GM10266 (cell line): ENCODE measurements at regions not wholly inside any gene's neighbourhood (a gene's known extent, or its start where the extent isn't known, plus 50 kb on each side); places are given as distances from the start of the nearest gene placed in this dataset.
"Not testable (repeated sequence)": the region's sequence is repeated elsewhere in the genome, so short reads cannot be mapped to it uniquely, and the experiment has no call there.

Source experiments
- DNase-seq: peaks from one replicate; pipeline ENCODE4 v3.0.0; 2012; ENCODE audit errors: extremely low spot score
- TF ChIP-seq, protein P1 (sequence below): IDR thresholded peaks from 2 replicates; pipeline ENCODE4 v1.5.1; 2012; ENCODE audit warnings: mild to moderate bottlenecking, low read depth; ENCODE audit not compliant: control insufficient read depth, insufficient read depth; ENCODE audit errors: missing control alignments

DNA sequence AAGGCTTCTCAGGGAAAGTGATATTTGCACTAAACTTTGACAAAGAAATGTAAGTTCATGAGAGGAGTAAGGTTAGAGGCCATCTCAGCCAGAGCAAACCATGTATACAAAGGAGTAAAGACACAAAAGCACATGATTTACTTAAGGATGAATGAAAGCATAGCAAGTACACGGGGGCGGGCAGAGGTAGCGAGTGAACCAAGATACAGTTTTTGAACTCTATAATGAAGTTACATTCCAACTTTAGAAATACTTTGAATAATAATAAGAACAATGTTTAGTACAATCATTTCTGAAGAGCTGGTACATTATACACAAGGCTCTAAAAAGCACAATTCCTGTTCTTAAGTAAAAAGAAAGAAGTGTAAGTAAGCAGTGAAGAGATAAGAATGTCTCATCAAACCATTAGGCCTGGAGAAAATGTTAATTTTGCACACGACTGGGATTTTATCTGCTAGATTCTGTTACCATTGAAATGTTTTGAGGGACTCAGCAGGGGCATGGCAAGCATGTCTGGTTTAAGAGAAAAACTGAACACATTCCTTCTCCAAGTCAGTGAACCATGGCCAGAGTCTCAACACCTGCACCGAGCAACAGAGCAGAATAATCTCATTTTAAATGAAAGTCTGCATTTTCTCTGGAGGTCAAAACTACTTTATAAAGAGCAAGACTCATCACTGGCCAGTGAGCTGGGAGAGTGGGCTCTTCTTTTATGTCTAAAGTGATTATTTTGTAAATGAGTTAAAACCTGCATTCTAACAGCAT lies 147.6 kb upstream of the TRPM3 start:
- TF ChIP-seq, protein P1, sequence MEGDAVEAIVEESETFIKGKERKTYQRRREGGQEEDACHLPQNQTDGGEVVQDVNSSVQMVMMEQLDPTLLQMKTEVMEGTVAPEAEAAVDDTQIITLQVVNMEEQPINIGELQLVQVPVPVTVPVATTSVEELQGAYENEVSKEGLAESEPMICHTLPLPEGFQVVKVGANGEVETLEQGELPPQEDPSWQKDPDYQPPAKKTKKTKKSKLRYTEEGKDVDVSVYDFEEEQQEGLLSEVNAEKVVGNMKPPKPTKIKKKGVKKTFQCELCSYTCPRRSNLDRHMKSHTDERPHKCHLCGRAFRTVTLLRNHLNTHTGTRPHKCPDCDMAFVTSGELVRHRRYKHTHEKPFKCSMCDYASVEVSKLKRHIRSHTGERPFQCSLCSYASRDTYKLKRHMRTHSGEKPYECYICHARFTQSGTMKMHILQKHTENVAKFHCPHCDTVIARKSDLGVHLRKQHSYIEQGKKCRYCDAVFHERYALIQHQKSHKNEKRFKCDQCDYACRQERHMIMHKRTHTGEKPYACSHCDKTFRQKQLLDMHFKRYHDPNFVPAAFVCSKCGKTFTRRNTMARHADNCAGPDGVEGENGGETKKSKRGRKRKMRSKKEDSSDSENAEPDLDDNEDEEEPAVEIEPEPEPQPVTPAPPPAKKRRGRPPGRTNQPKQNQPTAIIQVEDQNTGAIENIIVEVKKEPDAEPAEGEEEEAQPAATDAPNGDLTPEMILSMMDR: no peak
- no peak for DNase-seq

DNA sequence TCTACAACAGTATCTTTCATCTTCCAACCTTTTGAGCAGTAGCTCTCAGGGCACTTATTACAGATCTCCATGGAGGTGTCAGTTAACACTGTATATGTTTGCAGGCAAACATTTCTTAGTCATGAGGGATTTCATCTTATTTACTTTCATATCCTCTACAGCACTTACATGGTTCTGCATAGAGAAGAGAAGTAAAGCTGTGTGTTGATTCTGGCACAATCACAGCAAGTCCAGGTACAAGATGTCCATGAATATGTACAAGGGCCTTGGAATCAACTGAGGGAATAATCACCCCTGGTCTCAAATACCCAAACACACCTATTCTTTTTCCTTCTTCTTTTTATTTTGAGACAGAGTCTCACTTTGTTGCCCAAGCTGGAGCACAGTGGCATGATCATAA lies 142.0 kb upstream of the TRPM3 start:
- TF ChIP-seq, protein P1: no peak
- no peak for DNase-seq

DNA sequence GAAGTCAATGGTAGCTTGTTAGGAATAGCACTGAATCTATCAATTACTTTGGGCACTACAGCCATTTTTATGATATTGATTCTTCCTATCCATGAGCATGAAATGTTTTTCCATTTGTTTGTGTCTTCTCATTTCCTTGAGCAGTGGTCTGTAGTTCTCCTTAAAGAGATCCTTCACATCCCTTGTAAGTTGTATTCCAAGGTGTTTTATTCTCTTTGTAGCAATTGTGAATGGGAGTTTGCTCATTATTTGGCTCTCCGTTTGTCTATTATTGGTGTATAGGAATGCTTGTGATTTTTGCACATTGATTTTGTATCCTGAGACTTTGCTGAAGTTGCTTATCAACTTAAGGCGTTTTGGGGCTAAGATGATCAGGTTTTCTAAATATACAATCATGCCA lies 139.0 kb upstream of the TRPM3 start:
- not testable (repeated sequence) for DNase-seq

DNA sequence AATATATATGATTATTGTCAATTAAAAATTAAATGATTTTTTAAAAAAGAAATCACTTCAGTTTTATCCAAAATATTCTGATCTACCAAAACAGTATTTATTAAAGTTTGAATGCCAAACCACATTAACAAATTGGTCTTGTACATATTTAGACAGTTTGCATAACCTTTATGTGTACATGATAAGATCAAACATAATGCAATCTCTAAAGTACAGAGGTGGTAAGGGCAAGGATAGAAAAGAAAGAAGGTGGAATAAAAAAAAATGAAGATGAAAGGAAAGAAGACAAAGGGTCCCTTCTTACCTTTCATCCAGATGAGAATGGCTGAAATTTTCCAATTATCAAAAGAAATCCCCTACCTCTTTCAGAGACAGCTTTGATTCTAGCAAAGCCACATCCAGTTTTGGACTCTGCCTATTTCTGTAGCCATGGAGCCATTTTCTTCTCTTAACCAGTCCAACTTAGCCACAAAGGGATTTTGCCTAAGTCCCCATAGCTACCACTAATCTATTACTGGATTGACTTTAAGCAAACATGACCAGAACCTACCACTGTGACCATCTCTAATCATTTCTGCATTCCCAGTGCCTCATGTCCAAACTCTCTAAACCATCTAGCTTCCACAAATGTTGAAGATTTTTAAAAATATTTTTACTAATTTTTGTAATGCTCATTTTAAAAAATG lies 133.3 kb upstream of the TRPM3 start:
- TF ChIP-seq, protein P1: no peak
- DNase-seq: no peak

DNA sequence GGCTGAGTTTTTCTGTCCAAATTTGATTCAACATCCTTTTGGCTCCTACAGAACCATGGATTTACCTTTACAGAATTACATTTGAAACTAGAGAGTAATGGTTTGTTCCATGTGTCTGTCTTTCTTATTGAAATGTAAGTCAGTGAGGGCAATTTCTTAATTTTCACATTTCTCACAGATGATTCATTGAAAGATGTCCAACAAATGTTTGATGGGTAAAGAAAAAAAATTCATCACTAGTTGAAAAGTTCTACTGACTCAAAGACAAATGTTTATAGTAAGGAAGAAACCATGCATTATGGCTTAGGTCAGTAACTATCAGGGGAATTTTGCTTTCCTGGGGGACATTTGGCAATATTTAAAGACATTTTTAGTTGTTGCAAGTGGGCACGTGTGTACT lies 131.6 kb upstream of the TRPM3 start:
- no peak for DNase-seq
- TF ChIP-seq, protein P1: no peak

DNA sequence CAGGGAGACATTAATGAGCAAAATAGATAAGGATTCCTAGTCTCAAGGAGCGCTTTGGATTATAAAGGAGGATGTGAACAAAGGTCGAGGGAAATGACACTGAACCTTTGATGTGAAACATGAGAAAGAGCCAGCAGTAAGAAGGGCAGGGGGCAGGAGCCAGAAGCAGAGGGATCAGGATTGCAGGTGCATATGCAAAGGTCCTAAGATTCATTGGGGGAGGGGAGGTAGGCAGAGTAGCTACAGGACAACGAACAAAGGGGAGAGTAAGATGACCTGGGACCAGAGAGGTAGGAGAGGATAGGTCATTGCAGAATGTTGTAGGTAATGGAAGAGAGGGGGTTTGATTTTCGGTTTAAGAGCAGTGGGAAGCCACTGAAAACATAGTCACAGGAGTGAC lies 129.2 kb upstream of the TRPM3 start:
- TF ChIP-seq, protein P1: no peak
- no peak for DNase-seq

DNA sequence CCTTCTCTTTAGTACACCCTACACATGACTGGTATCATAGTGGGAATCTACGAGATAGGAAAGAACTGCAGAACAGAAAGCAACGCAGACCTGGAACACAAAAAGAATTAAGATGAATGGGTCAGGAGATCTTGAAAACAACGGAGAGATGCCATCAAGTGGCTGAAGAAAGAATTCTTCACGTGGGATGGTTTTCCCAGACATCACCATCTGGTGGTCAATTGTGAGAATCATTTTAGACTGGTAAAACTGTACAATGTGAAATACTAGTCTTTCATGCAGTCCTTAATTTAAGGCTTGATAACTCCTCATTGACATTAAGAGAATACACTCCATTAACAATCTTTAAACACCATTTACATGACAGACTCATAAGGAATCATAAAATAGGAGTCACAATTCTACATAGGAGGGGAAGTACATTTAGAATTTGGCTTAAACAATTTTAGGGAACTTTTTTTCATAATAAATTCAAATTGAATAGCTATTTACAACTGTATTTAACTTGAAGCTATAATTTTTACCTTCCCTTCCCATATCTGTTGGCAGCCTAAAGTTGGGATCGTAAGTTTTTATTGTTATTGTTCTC lies 128.4 kb upstream of the TRPM3 start:
- DNase-seq: peak; percentile 23
- TF ChIP-seq, protein P1: peak; percentile 41
